WTC11 (cell line): ENCODE measurements at regions not wholly inside any gene's neighbourhood (a gene's known extent, or its start where the extent isn't known, plus 50 kb on each side); places are given as distances from the start of the nearest gene placed in this dataset.

Source experiments
- ATAC-seq: fragments of 200-7000 bp; cut with Tn5 transposase; 2 replicates; pipeline ENCODE4 v1.10.0; 2021; ENCODE audit warnings: mild to moderate bottlenecking, moderate library complexity
- CTCF ChIA-PET: fragments of 300-600 bp; sonication (Branson Sonifier 250); formaldehyde crosslinking; loops from one replicate; lab custom pipeline; 2021; ENCODE audit warnings: antibody characterized with exemption; lab: Charles Lee
- POLR2A ChIA-PET: fragments of 350-600 bp; sonication (Branson Sonifier 250); formaldehyde crosslinking; loops from one replicate; lab custom pipeline; 2021; ENCODE audit warnings: antibody characterized with exemption; lab: Charles Lee
- DNase-seq: peaks from one replicate; pipeline ENCODE4 v3.0.0; 2021; ENCODE audit warnings: low spot score
- H3K27ac Mint-ChIP-seq: 2 replicates; pipeline ENCODE4 v1.8.0; 2021; ENCODE audit warnings: mixed read lengths
- H3K27me3 Mint-ChIP-seq: 2 replicates; pipeline ENCODE4 v1.8.0; 2021; ENCODE audit warnings: low read depth, mild to moderate bottlenecking, moderate library complexity, mixed read lengths
- H3K36me3 Mint-ChIP-seq: 2 replicates; pipeline ENCODE4 v1.8.0; 2021; ENCODE audit warnings: mixed read lengths
- H3K4me1 Mint-ChIP-seq: 2 replicates; pipeline ENCODE4 v1.8.0; 2022; ENCODE audit warnings: mixed read lengths
- H3K4me3 Mint-ChIP-seq: 2 replicates; pipeline ENCODE4 v1.8.0; 2021; ENCODE audit warnings: mild to moderate bottlenecking, moderate library complexity, mixed read lengths
- H3K9me3 Mint-ChIP-seq: 2 replicates; pipeline ENCODE4 v1.8.0; 2021; ENCODE audit warnings: mixed read lengths
- ATF2 ChIP-seq: sonication (generic); formaldehyde crosslinking; IDR thresholded peaks from 2 replicates; pipeline ENCODE4 v1.8.1; 2022; ENCODE audit warnings: low read depth, missing genetic modification reagents, borderline replicate concordance
- CREM ChIP-seq: sonication (generic); formaldehyde crosslinking; IDR thresholded peaks from 2 replicates; pipeline ENCODE4 v1.8.1; 2022; ENCODE audit warnings: mild to moderate bottlenecking, missing genetic modification reagents, moderate library complexity
- ETV6 ChIP-seq: sonication (generic); formaldehyde crosslinking; IDR thresholded peaks from 2 replicates; pipeline ENCODE4 v1.8.1; 2022; ENCODE audit warnings: mild to moderate bottlenecking, missing genetic modification reagents
- FOXJ3 ChIP-seq: sonication (generic); formaldehyde crosslinking; IDR thresholded peaks from 2 replicates; pipeline ENCODE4 v1.9.0; 2021; ENCODE audit warnings: missing genetic modification reagents, mild to moderate bottlenecking, borderline replicate concordance
- FOXK1 ChIP-seq: sonication (generic); formaldehyde crosslinking; IDR thresholded peaks from 2 replicates; pipeline ENCODE4 v1.8.0; 2022; ENCODE audit warnings: mild to moderate bottlenecking, moderate library complexity, missing genetic modification reagents
- IRF2 ChIP-seq: sonication (generic); formaldehyde crosslinking; IDR thresholded peaks from 2 replicates; pipeline ENCODE4 v1.8.0; 2022; ENCODE audit warnings: low read depth, missing genetic modification reagents, borderline replicate concordance
- KAT7 ChIP-seq: sonication (generic); formaldehyde crosslinking; IDR thresholded peaks from 2 replicates; pipeline ENCODE4 v1.8.1; 2023; ENCODE audit warnings: missing genetic modification reagents, mild to moderate bottlenecking, borderline replicate concordance
- NR1H2 ChIP-seq: sonication (generic); formaldehyde crosslinking; IDR thresholded peaks from 2 replicates; pipeline ENCODE4 v1.9.0; 2021; ENCODE audit warnings: mild to moderate bottlenecking, moderate library complexity, missing genetic modification reagents
- NR2C2 ChIP-seq: sonication (generic); formaldehyde crosslinking; IDR thresholded peaks from 2 replicates; pipeline ENCODE4 v1.8.0; 2022; ENCODE audit warnings: mild to moderate bottlenecking, missing genetic modification reagents
- NR3C1 ChIP-seq: sonication (generic); formaldehyde crosslinking; conservative IDR thresholded peaks from 2 replicates; pipeline ENCODE4 v1.8.1; 2023; ENCODE audit warnings: low read depth, mild to moderate bottlenecking, missing genetic modification reagents
- RORB ChIP-seq: fragments of 250-450 bp; sonication (Bioruptor Pico); IDR thresholded peaks from 2 replicates; pipeline ENCODE4 v1.9.0; 2021; ENCODE audit warnings: mild to moderate bottlenecking
- TEAD4 ChIP-seq: sonication (generic); formaldehyde crosslinking; IDR thresholded peaks from 2 replicates; pipeline ENCODE4 v1.8.0; 2022; ENCODE audit warnings: mild to moderate bottlenecking, missing genetic modification reagents
- TP53 ChIP-seq: sonication (generic); formaldehyde crosslinking; IDR thresholded peaks from 2 replicates; pipeline ENCODE4 v1.8.1; 2023; ENCODE audit warnings: mild to moderate bottlenecking, missing genetic modification reagents
- ZBTB21 ChIP-seq: sonication (generic); formaldehyde crosslinking; IDR thresholded peaks from 2 replicates; pipeline ENCODE4 v1.8.1; 2023; ENCODE audit warnings: mild to moderate bottlenecking, missing genetic modification reagents, borderline replicate concordance
- ZNF121 ChIP-seq: sonication (generic); formaldehyde crosslinking; IDR thresholded peaks from 2 replicates; pipeline ENCODE4 v1.8.0; 2023; ENCODE audit warnings: missing genetic modification reagents
- ZNF138 ChIP-seq: sonication (generic); formaldehyde crosslinking; conservative IDR thresholded peaks from 2 replicates; pipeline ENCODE4 v1.8.1; 2022; ENCODE audit warnings: mild to moderate bottlenecking, moderate library complexity, missing genetic modification reagents
- ZNF232 ChIP-seq: sonication (generic); formaldehyde crosslinking; IDR thresholded peaks from 2 replicates; pipeline ENCODE4 v1.8.0; 2022; ENCODE audit warnings: mild to moderate bottlenecking, missing genetic modification reagents
- ZNF317 ChIP-seq: sonication (generic); formaldehyde crosslinking; IDR thresholded peaks from 2 replicates; pipeline ENCODE4 v1.8.1; 2023; ENCODE audit warnings: low read depth, mild to moderate bottlenecking, moderate library complexity, missing genetic modification reagents, borderline replicate concordance
- ZNF416 ChIP-seq: fragments of 250-450 bp; sonication (Bioruptor Pico); IDR thresholded peaks from 2 replicates; pipeline ENCODE4 v1.9.0; 2021; ENCODE audit warnings: mild to moderate bottlenecking, inconsistent platforms
- ZNF532 ChIP-seq: fragments of 250-450 bp; sonication (Bioruptor Pico); IDR thresholded peaks from 2 replicates; pipeline ENCODE4 v1.9.0; 2021; ENCODE audit warnings: mild to moderate bottlenecking, borderline replicate concordance
- ZNF671 ChIP-seq: fragments of 250-450 bp; sonication (Bioruptor Pico); IDR thresholded peaks from 2 replicates; pipeline ENCODE4 v1.8.0; 2021; ENCODE audit warnings: mild to moderate bottlenecking
- TF ChIP-seq, protein P1 (sequence below): fragments of 250-450 bp; sonication (Bioruptor Pico); IDR thresholded peaks from 2 replicates; pipeline ENCODE4 v1.9.0; 2021; ENCODE audit warnings: mild to moderate bottlenecking
- TF ChIP-seq, protein P2 (sequence below): fragments of 250-450 bp; sonication (Bioruptor Pico); IDR thresholded peaks from 2 replicates; pipeline ENCODE4 v1.9.0; 2021; ENCODE audit warnings: mild to moderate bottlenecking

DNA sequence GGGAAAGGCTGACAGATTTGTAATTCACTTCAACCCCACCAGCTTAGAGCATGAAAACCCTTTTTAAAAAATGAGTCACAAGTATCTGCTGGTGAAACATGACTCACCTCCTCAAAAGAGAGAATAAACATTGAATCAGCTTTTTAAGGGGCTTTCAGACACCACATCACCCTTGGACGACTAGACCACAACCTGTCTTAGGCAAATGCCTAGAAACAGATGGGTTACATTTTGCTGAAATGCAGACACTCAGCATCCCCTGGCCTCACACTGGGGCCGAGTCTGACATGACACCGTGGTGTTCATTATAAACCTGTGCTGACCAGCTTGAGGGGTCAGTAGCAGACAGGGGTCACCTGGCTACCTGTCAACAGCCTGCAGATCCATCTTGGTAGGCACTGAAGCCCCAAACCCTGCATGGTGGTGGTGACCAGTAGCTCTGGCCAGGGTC is 175.3 kb upstream of the CST7 start:
- peaks cover 22% of the 10 kb centered on the region for H3K9me3 Mint-ChIP-seq
- POLR2A ChIA-PET = no interaction called here
- H3K27ac Mint-ChIP-seq = no peak overlapping the region
- H3K27me3 Mint-ChIP-seq = no peaks in the 10 kb centered on the region; the same call in 1 of the 2 replicates
- peaks cover 3% of the 10 kb centered on the region; the same call in 1 of the 2 replicates for H3K4me1 Mint-ChIP-seq
- peaks cover 4% of the 10 kb centered on the region; the same call in 1 of the 2 replicates for H3K36me3 Mint-ChIP-seq
- no peak for DNase-seq
- TF ChIP-seq ATF2 (no peak), ZNF416 (CRISPR knock-in tag) (no peak), FOXK1 (CRISPR knock-in tag) (no peak), KAT7 (CRISPR knock-in tag) (no peak), ZNF121 (CRISPR knock-in tag) (no peak)
- no peak overlapping the region for H3K4me3 Mint-ChIP-seq
- ATAC-seq = no peak
- CTCF ChIA-PET = no interaction called here

GRCh38 chr20:24775966-24776365 is 173.1 kb upstream of the CST7 start:
- H3K4me1 Mint-ChIP-seq = no peaks in the 10 kb centered on the region
- no peak for ATAC-seq
- no peak for TF ChIP-seq ZNF532 (CRISPR knock-in tag)
- no peak for TF ChIP-seq ETV6
- TF ChIP-seq ZNF671 = no peak
- TF ChIP-seq, protein P1, sequence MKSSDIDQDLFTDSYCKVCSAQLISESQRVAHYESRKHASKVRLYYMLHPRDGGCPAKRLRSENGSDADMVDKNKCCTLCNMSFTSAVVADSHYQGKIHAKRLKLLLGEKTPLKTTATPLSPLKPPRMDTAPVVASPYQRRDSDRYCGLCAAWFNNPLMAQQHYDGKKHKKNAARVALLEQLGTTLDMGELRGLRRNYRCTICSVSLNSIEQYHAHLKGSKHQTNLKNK = no peak
- no peak overlapping the region for H3K4me3 Mint-ChIP-seq
- ChIA-PET POLR2A (no interaction called here), CTCF (no interaction called here)
- no peaks in the 10 kb centered on the region; the same call in none of the 2 replicates for H3K27me3 Mint-ChIP-seq
- peaks cover 22% of the 10 kb centered on the region for H3K9me3 Mint-ChIP-seq
- peaks cover 4% of the 10 kb centered on the region; the same call in 1 of the 2 replicates for H3K36me3 Mint-ChIP-seq
- no peak overlapping the region for H3K27ac Mint-ChIP-seq
- no peak for DNase-seq

- no peaks in the 10 kb centered on the region; the same call in none of the 2 replicates for H3K27me3 Mint-ChIP-seq
- CTCF ChIA-PET = no interaction called here
Measured at GRCh38 chr20:24776755-24777271, 172.3 kb upstream of the CST7 start.

DNA sequence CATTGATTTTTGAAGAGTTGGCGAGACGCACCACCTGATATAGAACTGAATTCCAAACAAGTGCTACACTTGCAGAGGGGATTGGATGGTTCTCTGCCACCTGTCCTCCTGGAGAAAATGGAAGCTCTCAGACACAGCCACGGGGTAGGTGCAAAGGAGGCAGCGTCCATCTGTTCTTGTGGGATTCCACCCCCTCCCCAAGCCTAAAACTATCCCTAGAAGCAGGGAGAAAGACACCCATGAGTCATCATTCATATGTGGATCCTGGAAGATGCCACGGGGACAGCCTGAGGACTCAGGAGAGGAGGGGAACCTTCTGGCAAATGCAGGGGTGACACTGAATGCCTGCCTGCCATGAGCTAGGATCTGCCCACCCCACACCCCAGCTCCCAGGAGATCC is 171.3 kb upstream of the CST7 start:
- H3K4me3 Mint-ChIP-seq = no peak overlapping the region
- peaks cover 22% of the 10 kb centered on the region for H3K9me3 Mint-ChIP-seq
- no peak overlapping the region for H3K27ac Mint-ChIP-seq
- ATAC-seq (no peak), DNase-seq (no peak)
- H3K4me1 Mint-ChIP-seq = no peaks in the 10 kb centered on the region
- POLR2A ChIA-PET = no interaction called here
- CTCF ChIA-PET = no interaction called here
- peaks cover 4% of the 10 kb centered on the region; the same call in 1 of the 2 replicates for H3K36me3 Mint-ChIP-seq
- H3K27me3 Mint-ChIP-seq = no peaks in the 10 kb centered on the region; the same call in none of the 2 replicates
- no peak for TF ChIP-seq NR1H2 (CRISPR knock-in tag)
- TF ChIP-seq NR3C1 (CRISPR knock-in tag) = no peak
- no peak for TF ChIP-seq CREM (CRISPR knock-in tag)
- TF ChIP-seq TEAD4 = no peak
- TF ChIP-seq, protein P2, sequence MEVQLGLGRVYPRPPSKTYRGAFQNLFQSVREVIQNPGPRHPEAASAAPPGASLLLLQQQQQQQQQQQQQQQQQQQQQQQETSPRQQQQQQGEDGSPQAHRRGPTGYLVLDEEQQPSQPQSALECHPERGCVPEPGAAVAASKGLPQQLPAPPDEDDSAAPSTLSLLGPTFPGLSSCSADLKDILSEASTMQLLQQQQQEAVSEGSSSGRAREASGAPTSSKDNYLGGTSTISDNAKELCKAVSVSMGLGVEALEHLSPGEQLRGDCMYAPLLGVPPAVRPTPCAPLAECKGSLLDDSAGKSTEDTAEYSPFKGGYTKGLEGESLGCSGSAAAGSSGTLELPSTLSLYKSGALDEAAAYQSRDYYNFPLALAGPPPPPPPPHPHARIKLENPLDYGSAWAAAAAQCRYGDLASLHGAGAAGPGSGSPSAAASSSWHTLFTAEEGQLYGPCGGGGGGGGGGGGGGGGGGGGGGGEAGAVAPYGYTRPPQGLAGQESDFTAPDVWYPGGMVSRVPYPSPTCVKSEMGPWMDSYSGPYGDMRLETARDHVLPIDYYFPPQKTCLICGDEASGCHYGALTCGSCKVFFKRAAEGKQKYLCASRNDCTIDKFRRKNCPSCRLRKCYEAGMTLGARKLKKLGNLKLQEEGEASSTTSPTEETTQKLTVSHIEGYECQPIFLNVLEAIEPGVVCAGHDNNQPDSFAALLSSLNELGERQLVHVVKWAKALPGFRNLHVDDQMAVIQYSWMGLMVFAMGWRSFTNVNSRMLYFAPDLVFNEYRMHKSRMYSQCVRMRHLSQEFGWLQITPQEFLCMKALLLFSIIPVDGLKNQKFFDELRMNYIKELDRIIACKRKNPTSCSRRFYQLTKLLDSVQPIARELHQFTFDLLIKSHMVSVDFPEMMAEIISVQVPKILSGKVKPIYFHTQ (CRISPR knock-in tag) = no peak
- TF ChIP-seq ETV6 = no peak
- no peak for TF ChIP-seq RORB (CRISPR knock-in tag)
- TF ChIP-seq IRF2 = no peak
- TF ChIP-seq ZNF138 (CRISPR knock-in tag) = no peak
- no peak for TF ChIP-seq FOXJ3 (CRISPR knock-in tag)

More at GRCh38 chr20:24776755-24777271, 172.3 kb upstream of the CST7 start:
- no peak for TF ChIP-seq TP53 (CRISPR knock-in tag)
- no peak for TF ChIP-seq ZNF232
- TF ChIP-seq ZNF317 (CRISPR knock-in tag) = no peak
- TF ChIP-seq ZBTB21 (CRISPR knock-in tag) = no peak
- TF ChIP-seq NR2C2 = no peak
- TF ChIP-seq, all 79 proteins: peak for 0
- DNase-seq (no peak), ATAC-seq (no peak)
- H3K4me3 Mint-ChIP-seq = no peak overlapping the region
- POLR2A ChIA-PET = no interaction called here
- H3K4me1 Mint-ChIP-seq = no peaks in the 10 kb centered on the region
- H3K36me3 Mint-ChIP-seq = peaks cover 4% of the 10 kb centered on the region; the same call in 1 of the 2 replicates
- peaks cover 22% of the 10 kb centered on the region for H3K9me3 Mint-ChIP-seq
- H3K27ac Mint-ChIP-seq = no peak overlapping the region
